M059J (cell line): ENCODE measurements at regions not wholly inside any gene's neighbourhood (a gene's known extent, or its start where the extent isn't known, plus 50 kb on each side); places are given as distances from the start of the nearest gene placed in this dataset.
A peak's percentile ranks its signal among the peaks of the same experiment; 100 is the strongest.
"Not testable (repeated sequence)": the region's sequence is repeated elsewhere in the genome, so short reads cannot be mapped to it uniquely, and the experiment has no call there.

ENCODE experiments used
- DNase-seq: peaks from one replicate; pipeline ENCODE4 v3.0.0-alpha.2; 2012; ENCODE audit warnings: low read depth

- no peak for DNase-seq
These were observed 2683.8 kb downstream of the PCDH9 start for GRCh38 chr13:64546371-64546770.

- no peak for DNase-seq
These were observed 2689.2 kb downstream of the PCDH9 start for GRCh38 chr13:64540976-64541375.

GRCh38 chr13:64540468-64540867 lies 2689.7 kb downstream of the PCDH9 start:
- no peak for DNase-seq

- DNase-seq, result no peak
These were observed 2691.4 kb downstream of the PCDH9 start for GRCh38 chr13:64538711-64539110.

- DNase-seq, result no peak
These were observed 2695.8 kb downstream of the PCDH9 start for GRCh38 chr13:64534302-64534701.

GRCh38 chr13:64531400-64531799 lies 2698.7 kb downstream of the PCDH9 start:
- DNase-seq, result no peak

GRCh38 chr13:64529874-64530485 lies 2700.2 kb downstream of the PCDH9 start:
- DNase-seq, result no peak

GRCh38 chr13:64528838-64529237 lies 2701.3 kb downstream of the PCDH9 start:
- DNase-seq, result no peak

GRCh38 chr13:64527561-64527960 lies 2702.6 kb downstream of the PCDH9 start:
- DNase-seq, result no peak

- DNase-seq, result no peak
These were observed 2704.4 kb downstream of the PCDH9 start for GRCh38 chr13:64525687-64526086.

- no peak for DNase-seq
These were observed 2719.4 kb downstream of the PCDH9 start for GRCh38 chr13:64510747-64511146.

- no peak for DNase-seq
These were observed 2723.9 kb downstream of the PCDH9 start for GRCh38 chr13:64506246-64506645.

- peak; percentile 14 for DNase-seq
These were observed 2724.7 kb downstream of the PCDH9 start for GRCh38 chr13:64505336-64505910.

- DNase-seq, result no peak
These were observed 2741.4 kb downstream of the PCDH9 start for GRCh38 chr13:64488731-64489130.

GRCh38 chr13:64482373-64482772 lies 2747.8 kb downstream of the PCDH9 start:
- DNase-seq, result no peak

- no peak for DNase-seq
These were observed 2749.5 kb downstream of the PCDH9 start for GRCh38 chr13:64480672-64481071.

GRCh38 chr13:64480211-64480610 lies 2749.9 kb downstream of the PCDH9 start:
- DNase-seq, result no peak

GRCh38 chr13:64477146-64477545 lies 2753.0 kb downstream of the PCDH9 start:
- DNase-seq, result no peak

- not testable (repeated sequence) for DNase-seq
These were observed 2754.0 kb downstream of the PCDH9 start for GRCh38 chr13:64476041-64476568.

GRCh38 chr13:64471916-64472315 lies 2758.2 kb downstream of the PCDH9 start:
- peak; percentile 16 for DNase-seq

- no peak for DNase-seq
These were observed 2759.4 kb downstream of the PCDH9 start for GRCh38 chr13:64470751-64471150.

- no peak for DNase-seq
These were observed 2770.4 kb downstream of the PCDH9 start for GRCh38 chr13:64459778-64460177.

GRCh38 chr13:64457976-64458375 lies 2772.2 kb downstream of the PCDH9 start:
- no peak for DNase-seq

GRCh38 chr13:64455124-64455523 lies 2775.0 kb downstream of the PCDH9 start:
- no peak for DNase-seq
